ENCODE measurements at regions not wholly inside any gene's neighbourhood (a gene's known extent, or its start where the extent isn't known, plus 50 kb on each side); places are given as distances from the start of the nearest gene placed in this dataset.

DNA sequence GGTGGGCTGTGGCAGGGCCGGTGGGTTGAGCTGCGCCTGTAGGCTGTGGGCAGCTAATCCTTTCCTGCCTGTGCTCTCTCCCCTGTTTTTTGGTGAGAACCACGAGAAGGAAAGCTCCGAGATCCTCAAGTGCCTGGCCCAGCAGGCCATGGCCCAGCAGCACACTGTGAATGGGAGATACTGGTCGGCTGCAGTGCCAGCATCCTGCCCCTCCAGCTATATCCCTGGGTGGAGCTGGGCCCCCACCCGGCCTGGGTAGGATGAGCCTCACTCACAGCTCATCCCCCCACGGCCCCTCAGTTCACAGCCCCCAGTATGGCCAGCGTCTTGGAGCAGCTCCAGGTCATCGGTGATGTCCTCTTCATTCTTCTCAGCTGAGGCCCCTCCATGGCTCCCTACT lies 164.4 kb upstream of the ZNF267 start:
- Histone ChIP-seq H3K4me1 (ENCODE audit: control insufficient read depth, insufficient read depth, low read length) (peaks cover under 1% of the 10 kb centered on the region), H3K27me3 (ENCODE audit: control insufficient read depth, insufficient read depth, low read length, poor library complexity, severe bottlenecking) (no peaks in the 10 kb centered on the region), H3K27ac (ENCODE audit: insufficient read depth, low read depth, low read length, poor library complexity, severe bottlenecking) (no peak overlapping the region), H3K36me3 (ENCODE audit: control insufficient read depth, insufficient read depth, low read length) (peaks cover 12% of the 10 kb centered on the region), H3K9me3 (ENCODE audit: control insufficient read depth, low read length) (no peaks in the 10 kb centered on the region), H3K4me3 (ENCODE audit: insufficient read depth, low read depth, low read length) (no peak overlapping the region)
- WGBS, 2 experiments = 94 to 95% methylated on average over 9 of the region's 9 CpGs

DNA sequence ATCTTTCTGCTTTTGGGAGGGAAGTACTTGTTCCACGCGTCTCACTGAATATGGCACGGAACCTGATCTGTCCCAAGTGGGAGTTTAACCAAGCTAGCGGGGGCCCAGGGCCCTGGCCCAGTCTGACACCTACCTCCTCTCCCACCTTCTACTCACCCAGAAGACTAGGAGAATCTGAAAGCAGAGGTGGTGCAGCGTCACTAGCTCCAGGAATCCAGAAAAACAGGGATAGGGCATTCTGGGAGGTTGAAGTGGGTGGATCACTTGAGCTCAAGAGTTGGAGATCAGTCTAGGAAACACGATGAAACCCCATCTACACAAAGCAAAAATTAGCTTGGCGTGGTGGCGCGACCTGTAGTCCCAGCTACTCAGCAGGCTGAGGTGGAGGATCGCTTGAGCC lies 163.5 kb upstream of the ZNF267 start:
- no peaks in the 10 kb centered on the region for H3K9me3 ChIP-seq (ENCODE audit: control insufficient read depth, low read length)
- 82 to 87% methylated on average over 10 of the region's 10 CpGs for WGBS, 2 experiments
- no peak overlapping the region for H3K27ac ChIP-seq (ENCODE audit: insufficient read depth, low read depth, low read length, poor library complexity, severe bottlenecking)
- no peaks in the 10 kb centered on the region for H3K27me3 ChIP-seq (ENCODE audit: control insufficient read depth, insufficient read depth, low read length, poor library complexity, severe bottlenecking)
- H3K36me3 ChIP-seq (ENCODE audit: control insufficient read depth, insufficient read depth, low read length) = peaks cover 6% of the 10 kb centered on the region
- no peak overlapping the region for H3K4me3 ChIP-seq (ENCODE audit: insufficient read depth, low read depth, low read length)
- H3K4me1 ChIP-seq (ENCODE audit: control insufficient read depth, insufficient read depth, low read length) = peaks cover 10% of the 10 kb centered on the region

DNA sequence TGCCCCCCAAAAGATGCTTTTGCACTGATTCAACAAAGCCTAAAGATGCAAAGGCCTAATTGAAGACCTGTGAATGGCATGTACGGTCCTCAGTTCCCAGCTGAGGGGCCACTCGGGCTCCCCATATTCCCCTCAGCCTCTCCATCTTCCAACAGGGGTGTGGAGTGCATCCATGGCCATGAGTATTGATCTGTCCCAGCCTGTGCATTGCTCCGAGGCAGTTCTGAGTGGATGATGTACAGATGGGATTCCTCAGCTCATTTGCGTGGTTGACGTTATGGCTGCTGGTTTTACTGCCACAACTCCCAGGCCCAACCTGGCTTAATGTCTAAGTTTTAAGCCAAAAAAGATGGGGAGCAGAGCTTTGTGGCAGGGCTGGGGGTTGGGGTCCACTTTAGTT lies 162.7 kb upstream of the ZNF267 start:
- H3K4me1 ChIP-seq (ENCODE audit: control insufficient read depth, insufficient read depth, low read length) = peaks cover 10% of the 10 kb centered on the region
- H3K9me3 ChIP-seq (ENCODE audit: control insufficient read depth, low read length) = no peaks in the 10 kb centered on the region
- H3K27me3 ChIP-seq (ENCODE audit: control insufficient read depth, insufficient read depth, low read length, poor library complexity, severe bottlenecking) = no peaks in the 10 kb centered on the region
- H3K4me3 ChIP-seq (ENCODE audit: insufficient read depth, low read depth, low read length) = no peak overlapping the region
- H3K36me3 ChIP-seq (ENCODE audit: control insufficient read depth, insufficient read depth, low read length) = peaks cover 1% of the 10 kb centered on the region
- 97% methylated on average over 5 of the region's 5 CpGs for WGBS, 2 experiments
- no peak overlapping the region for H3K27ac ChIP-seq (ENCODE audit: insufficient read depth, low read depth, low read length, poor library complexity, severe bottlenecking)

DNA sequence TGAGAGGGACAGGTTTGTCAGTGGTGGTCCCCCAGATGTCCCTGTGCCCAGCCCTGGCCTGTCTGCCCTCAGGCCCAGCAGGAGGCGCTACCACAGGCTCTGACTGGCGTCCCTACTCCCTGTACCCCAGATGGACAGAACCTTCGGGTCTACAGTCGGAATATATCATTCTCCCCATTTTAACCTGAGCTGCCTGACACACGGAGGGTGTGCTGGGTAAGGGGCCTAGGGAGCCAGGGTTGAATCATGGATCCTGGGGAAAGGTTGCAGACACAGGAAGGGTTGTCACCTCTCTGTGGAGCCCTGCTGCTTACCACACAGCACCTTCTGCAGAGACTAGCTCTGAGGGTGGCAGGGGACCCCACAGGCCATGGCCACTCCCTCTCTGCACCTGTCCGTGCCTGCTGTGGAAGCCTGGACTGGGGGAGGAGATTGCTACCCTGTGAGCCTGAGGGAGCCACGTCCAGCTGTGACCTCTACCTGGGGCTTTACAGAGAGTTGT lies 162.2 kb upstream of the ZNF267 start:
- Histone ChIP-seq H3K4me1 (ENCODE audit: control insufficient read depth, insufficient read depth, low read length) (peaks cover 10% of the 10 kb centered on the region), H3K27ac (ENCODE audit: insufficient read depth, low read depth, low read length, poor library complexity, severe bottlenecking) (no peak overlapping the region), H3K9me3 (ENCODE audit: control insufficient read depth, low read length) (no peaks in the 10 kb centered on the region), H3K27me3 (ENCODE audit: control insufficient read depth, insufficient read depth, low read length, poor library complexity, severe bottlenecking) (no peaks in the 10 kb centered on the region), H3K4me3 (ENCODE audit: insufficient read depth, low read depth, low read length) (no peak overlapping the region), H3K36me3 (ENCODE audit: control insufficient read depth, insufficient read depth, low read length) (no peaks in the 10 kb centered on the region)
- WGBS, 2 experiments = 76 to 84% methylated on average over 7 of the region's 7 CpGs

DNA sequence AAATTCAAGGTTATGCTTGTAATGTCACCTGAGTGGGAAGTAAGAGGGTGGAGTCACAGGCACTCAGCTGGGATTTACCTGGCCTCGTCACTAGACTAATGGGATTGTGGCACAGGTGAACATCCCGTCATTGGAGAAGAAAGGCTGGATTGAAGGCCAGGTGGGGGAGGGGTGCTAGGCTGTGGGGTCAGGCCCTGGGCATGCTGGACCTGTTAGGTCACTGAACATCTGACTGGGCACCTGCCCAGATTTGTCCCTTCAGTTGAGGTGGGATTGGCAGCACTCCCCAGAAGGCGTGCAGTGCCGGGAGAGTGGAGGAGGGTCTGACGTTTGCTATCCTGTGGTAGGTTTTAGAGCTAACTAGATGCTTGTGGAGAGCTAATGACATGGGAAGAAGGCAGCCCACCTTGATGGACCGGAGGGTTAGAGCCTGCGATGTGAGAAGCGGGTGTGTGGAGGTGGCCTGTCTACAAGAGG lies 161.5 kb upstream of the ZNF267 start:
- Histone ChIP-seq H3K27me3 (ENCODE audit: control insufficient read depth, insufficient read depth, low read length, poor library complexity, severe bottlenecking) (no peaks in the 10 kb centered on the region), H3K36me3 (ENCODE audit: control insufficient read depth, insufficient read depth, low read length) (no peaks in the 10 kb centered on the region), H3K27ac (ENCODE audit: insufficient read depth, low read depth, low read length, poor library complexity, severe bottlenecking) (no peak overlapping the region), H3K4me1 (ENCODE audit: control insufficient read depth, insufficient read depth, low read length) (peaks cover 10% of the 10 kb centered on the region), H3K4me3 (ENCODE audit: insufficient read depth, low read depth, low read length) (no peak overlapping the region), H3K9me3 (ENCODE audit: control insufficient read depth, low read length) (no peaks in the 10 kb centered on the region)
- 90% methylated on average over 8 of the region's 8 CpGs for WGBS, 2 experiments

DNA sequence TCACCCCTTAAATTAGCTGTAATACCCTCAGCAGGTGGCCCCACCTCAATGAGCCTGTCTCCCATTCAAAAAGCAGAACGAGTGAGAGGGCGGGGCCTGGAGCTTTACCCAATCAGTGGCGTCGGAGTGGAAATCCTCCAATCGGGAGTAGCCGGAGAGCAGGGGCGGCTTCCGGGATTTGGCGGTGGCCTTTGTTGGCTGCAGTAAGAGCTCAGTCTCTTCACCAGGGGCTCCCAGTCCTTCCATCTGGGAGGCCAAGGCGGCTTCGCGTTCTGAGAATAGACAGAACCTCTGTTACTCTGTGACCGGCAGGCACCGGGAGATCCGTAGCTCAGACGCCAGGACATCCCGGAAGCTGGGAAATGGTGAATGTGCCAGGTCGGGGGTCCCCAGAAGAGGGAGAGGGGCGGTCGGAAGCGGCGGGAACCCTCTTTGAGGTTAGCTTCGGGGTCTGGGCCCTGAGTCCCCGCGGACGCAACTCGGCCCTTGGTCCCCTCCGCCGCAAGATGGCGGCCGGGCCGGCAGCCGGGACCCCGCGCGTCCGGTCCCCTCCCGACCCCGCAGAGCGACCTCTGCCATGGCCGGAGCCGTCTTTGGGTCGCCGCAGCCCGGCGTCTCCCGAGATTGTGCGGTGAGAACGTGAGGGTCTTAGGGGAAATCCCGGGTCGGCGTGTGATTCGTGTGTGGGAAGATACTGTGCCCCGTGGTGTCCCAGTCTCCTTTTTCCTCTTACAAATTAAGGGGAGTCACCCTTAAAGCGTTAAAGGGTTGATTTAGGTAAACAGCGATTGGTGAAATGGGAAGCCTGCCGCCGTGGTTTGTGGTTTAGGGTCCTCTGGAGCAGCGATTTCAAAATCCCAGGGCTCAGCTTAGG lies 160.3 kb upstream of the ZNF267 start:
- 0% methylated on average over 59 of the region's 59 CpGs for WGBS, 2 experiments
- peak overlapping the region; percentile 99 for H3K27ac ChIP-seq (ENCODE audit: insufficient read depth, low read depth, low read length, poor library complexity, severe bottlenecking)
- peak overlapping the region; percentile 92 for H3K4me3 ChIP-seq (ENCODE audit: insufficient read depth, low read depth, low read length)
- no peaks in the 10 kb centered on the region for H3K9me3 ChIP-seq (ENCODE audit: control insufficient read depth, low read length)
- H3K27me3 ChIP-seq (ENCODE audit: control insufficient read depth, insufficient read depth, low read length, poor library complexity, severe bottlenecking) = no peaks in the 10 kb centered on the region
- H3K36me3 ChIP-seq (ENCODE audit: control insufficient read depth, insufficient read depth, low read length) = no peaks in the 10 kb centered on the region
- H3K4me1 ChIP-seq (ENCODE audit: control insufficient read depth, insufficient read depth, low read length) = peaks cover 10% of the 10 kb centered on the region

DNA sequence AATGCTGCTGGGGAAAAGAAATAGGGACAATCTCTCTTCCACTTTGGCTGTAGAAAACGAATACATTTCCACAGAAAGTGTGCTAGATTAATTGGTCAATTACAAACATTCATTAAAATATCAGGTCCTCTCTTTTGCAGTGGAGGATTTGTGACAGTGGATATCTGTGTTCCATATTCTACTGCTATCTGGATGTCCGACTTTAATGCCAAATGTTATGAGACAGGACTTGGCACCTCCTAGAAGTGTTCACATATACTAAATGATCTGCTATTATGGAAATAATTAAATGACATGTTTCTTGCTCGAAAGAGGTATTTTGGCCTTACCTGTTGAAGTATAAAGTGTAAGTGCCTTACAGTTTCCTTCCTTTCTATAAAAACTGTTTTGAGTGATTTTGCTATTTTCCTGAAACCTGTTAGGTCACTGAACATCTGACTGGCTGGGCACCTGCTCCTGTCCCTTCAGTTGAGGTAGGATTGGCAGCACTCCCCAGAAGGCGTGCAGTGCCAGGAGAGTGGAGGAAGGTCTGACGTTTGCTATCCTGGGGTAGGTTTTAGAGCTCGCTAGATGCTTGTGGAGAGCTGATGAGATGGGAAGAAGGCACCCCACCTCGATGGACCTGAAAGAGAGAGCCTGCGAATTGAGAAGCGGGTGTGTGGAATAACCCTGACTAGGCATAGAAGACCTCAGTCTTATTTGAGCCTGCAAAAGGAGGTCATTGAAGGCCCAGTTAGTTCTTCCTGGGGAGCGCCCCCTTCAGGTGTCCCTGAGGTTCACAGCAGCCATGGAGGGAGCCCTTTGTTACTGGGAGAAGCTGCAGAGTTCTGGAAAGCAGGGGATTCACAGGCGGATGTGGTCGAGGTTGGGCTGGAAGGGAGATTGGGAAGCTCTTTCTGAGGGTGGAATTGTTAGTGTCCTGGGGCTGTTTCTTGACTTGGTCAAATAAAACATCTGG lies 159.4 kb upstream of the ZNF267 start:
- peak overlapping the region; percentile 92 for H3K4me3 ChIP-seq (ENCODE audit: insufficient read depth, low read depth, low read length)
- WGBS, 2 experiments = 45 to 52% methylated on average over 11 to 12 of the region's 12 CpGs

DNA sequence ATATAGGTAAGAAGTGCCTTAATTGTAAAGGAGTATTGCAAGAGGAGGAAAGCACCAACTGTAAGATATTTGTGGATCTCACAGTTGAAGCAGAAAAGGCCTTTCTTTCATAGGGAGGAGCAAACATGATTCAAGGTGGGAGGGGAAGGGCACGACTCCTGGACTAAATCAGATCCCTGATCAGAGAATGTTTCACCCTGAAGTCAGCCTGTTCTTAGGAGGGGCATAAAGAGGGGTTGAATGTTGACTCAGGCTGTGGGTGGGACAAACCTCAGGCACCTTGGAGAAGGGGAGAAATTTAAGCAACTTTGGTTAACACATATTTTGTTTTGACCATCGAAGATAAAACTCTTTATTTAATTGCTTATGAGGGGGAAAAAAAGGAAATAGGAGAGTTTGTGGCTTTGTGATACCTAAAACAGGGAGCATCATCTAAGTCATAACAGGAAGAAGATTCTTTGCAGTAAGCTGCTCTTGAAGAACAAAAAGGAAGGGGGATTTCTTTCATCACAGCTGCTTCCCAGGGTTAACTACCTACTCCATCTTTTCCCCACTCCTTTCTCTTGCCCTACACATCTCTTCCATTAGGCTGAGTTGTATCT lies 158.6 kb upstream of the ZNF267 start:
- Histone ChIP-seq H3K9me3 (ENCODE audit: control insufficient read depth, low read length) (no peaks in the 10 kb centered on the region), H3K4me3 (ENCODE audit: insufficient read depth, low read depth, low read length) (peak overlapping the region; percentile 92), H3K27ac (ENCODE audit: insufficient read depth, low read depth, low read length, poor library complexity, severe bottlenecking) (no peak overlapping the region), H3K36me3 (ENCODE audit: control insufficient read depth, insufficient read depth, low read length) (no peaks in the 10 kb centered on the region), H3K4me1 (ENCODE audit: control insufficient read depth, insufficient read depth, low read length) (peaks cover 10% of the 10 kb centered on the region), H3K27me3 (ENCODE audit: control insufficient read depth, insufficient read depth, low read length, poor library complexity, severe bottlenecking) (no peaks in the 10 kb centered on the region)
- 89% methylated on average over 2 of the region's 2 CpGs for WGBS, 2 experiments

More for the DNA sequence above, 159.4 kb upstream of the ZNF267 start:
- Histone ChIP-seq H3K27me3 (ENCODE audit: control insufficient read depth, insufficient read depth, low read length, poor library complexity, severe bottlenecking) (no peaks in the 10 kb centered on the region), H3K4me1 (ENCODE audit: control insufficient read depth, insufficient read depth, low read length) (peaks cover 10% of the 10 kb centered on the region), H3K9me3 (ENCODE audit: control insufficient read depth, low read length) (no peaks in the 10 kb centered on the region), H3K36me3 (ENCODE audit: control insufficient read depth, insufficient read depth, low read length) (no peaks in the 10 kb centered on the region), H3K27ac (ENCODE audit: insufficient read depth, low read depth, low read length, poor library complexity, severe bottlenecking) (peak overlapping the region; percentile 99)

DNA sequence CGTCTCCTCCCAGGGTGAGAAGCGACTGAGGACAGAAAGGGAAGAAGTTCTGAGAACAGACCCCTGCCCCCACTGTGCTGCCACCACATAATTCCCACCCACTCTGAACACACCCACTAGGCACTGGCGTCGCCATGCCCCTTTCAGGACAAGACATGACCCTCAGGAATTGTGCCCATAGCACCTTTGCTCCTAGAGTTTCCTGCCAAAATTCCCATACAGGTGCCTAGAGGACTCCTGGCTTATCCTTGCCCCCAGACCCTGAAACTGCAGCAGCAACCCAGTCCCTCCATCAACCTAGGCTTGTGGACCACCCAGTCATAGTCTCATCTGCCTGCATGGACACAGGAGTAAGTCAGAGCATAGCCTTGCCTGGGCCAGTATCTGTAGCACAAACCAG lies 157.7 kb upstream of the ZNF267 start:
- WGBS, 2 experiments = 92 to 94% methylated on average over 4 of the region's 4 CpGs
- no peaks in the 10 kb centered on the region for H3K36me3 ChIP-seq (ENCODE audit: control insufficient read depth, insufficient read depth, low read length)
- no peaks in the 10 kb centered on the region for H3K9me3 ChIP-seq (ENCODE audit: control insufficient read depth, low read length)
- H3K27ac ChIP-seq (ENCODE audit: insufficient read depth, low read depth, low read length, poor library complexity, severe bottlenecking) = no peak overlapping the region
- no peaks in the 10 kb centered on the region for H3K27me3 ChIP-seq (ENCODE audit: control insufficient read depth, insufficient read depth, low read length, poor library complexity, severe bottlenecking)
- H3K4me1 ChIP-seq (ENCODE audit: control insufficient read depth, insufficient read depth, low read length) = peaks cover 10% of the 10 kb centered on the region
- no peak overlapping the region for H3K4me3 ChIP-seq (ENCODE audit: insufficient read depth, low read depth, low read length)
